LNCaP clone FGC (cell line): ENCODE measurements at regions not wholly inside any gene's neighbourhood (a gene's known extent, or its start where the extent isn't known, plus 50 kb on each side); places are given as distances from the start of the nearest gene placed in this dataset.
A peak's percentile ranks its signal among the peaks of the same experiment; 100 is the strongest.

Experiments
- DNase-seq: peaks from one replicate; pipeline ENCODE4 v3.0.0-alpha.2; 2011; ENCODE audit warnings: low read depth
- H3K4me3 ChIP-seq: 2 replicates; pipeline ENCODE4 v1.5.1; 2011; ENCODE audit warnings: mild to moderate bottlenecking, low read depth, low read length, control low read depth
- TF ChIP-seq, protein P1 (sequence below): IDR thresholded peaks from 2 replicates; pipeline ENCODE4 v1.5.1; 2012; ENCODE audit warnings: mild to moderate bottlenecking; ENCODE audit not compliant: control insufficient read depth, insufficient read depth; ENCODE audit errors: extremely low read depth

DNA sequence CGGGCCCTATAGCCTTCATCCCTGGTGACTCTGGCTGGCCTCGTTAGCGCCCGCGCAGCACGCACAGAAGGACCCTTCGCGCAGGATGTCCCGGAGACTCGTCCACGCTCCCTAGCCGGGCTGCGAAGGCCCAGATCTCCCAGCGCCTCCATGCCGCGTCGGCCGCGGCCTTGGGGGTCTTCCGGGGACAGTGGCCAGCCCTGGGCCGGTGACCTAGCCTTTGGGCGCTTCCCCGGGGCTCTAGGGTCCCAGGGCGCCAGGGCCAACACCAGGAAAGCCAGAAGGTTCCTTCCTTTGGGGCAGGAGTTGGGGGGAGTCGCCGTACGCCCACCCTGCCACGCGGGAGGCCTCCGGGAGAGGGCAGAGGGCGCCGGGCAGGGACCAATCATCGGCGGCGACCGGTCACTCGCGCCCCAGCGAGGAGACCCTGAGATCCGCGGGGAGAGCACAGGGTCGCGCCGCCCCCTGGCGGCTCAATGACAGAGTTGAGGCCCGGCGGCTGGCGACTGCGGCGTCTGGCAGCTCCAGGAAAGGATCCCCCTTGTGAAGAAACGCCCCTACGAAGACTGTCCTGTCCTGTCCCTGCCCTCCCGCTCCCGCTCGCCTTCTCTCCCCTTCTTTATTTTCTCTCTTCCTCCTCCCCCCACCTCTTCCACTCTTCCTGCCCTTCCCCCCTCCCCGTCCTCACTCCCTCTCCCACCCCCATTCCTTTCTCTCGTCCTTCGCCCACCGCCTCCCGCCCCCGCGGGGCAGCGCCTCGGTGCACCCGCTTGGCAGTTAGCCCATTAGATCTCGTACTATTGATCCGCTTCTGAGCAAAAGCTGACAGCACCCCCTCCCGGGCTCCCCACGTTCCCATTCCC is 62.3 kb upstream of the LBX1 start:
- no peak for DNase-seq

DNA sequence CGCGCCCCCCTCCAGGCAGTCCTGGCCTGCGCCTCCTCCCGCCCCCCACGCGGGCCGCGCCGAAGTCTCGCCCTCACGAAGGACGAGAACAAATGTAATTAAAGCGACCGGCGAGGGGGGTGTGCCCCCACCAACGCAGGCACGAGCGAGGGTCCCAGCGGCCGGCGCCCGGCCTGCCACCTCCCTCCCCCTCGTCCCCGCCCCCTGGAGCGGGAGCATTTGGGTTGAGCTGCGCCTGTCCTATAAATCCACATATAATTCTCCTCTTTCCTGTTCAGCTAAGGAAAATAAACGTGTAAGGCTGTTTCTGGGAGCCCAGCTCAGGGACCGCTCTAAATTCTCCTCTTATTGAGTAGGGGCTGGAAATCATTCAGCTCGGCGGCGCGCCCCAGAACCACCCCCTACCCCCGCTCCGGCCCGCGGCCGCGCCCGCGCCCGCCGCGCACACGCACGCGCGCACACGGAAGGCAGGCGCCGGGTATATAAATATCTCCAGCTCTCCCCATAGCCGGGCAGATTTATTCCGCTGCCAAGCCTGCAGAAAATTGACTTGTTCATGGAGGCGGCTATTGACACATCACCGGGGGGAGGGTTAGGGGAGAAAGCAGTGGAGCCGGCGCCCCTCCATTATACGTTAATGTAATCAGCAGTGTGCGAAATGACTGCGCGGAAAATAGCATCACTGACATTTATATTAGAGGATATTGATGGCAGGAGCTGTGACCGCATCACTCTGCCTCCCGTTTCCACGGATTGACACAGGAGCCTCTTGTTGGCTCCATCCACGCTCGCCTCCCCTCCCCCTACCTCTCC is 61.6 kb upstream of the BTRC start:
- peak overlapping the region; percentile 45 for H3K4me3 ChIP-seq
- TF ChIP-seq, protein P1, sequence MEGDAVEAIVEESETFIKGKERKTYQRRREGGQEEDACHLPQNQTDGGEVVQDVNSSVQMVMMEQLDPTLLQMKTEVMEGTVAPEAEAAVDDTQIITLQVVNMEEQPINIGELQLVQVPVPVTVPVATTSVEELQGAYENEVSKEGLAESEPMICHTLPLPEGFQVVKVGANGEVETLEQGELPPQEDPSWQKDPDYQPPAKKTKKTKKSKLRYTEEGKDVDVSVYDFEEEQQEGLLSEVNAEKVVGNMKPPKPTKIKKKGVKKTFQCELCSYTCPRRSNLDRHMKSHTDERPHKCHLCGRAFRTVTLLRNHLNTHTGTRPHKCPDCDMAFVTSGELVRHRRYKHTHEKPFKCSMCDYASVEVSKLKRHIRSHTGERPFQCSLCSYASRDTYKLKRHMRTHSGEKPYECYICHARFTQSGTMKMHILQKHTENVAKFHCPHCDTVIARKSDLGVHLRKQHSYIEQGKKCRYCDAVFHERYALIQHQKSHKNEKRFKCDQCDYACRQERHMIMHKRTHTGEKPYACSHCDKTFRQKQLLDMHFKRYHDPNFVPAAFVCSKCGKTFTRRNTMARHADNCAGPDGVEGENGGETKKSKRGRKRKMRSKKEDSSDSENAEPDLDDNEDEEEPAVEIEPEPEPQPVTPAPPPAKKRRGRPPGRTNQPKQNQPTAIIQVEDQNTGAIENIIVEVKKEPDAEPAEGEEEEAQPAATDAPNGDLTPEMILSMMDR: no peak
- DNase-seq: no peak

More for the DNA sequence above, 62.3 kb upstream of the LBX1 start:
- H3K4me3 ChIP-seq: peak overlapping the region; percentile 45
- TF ChIP-seq, protein P1: no peak

DNA sequence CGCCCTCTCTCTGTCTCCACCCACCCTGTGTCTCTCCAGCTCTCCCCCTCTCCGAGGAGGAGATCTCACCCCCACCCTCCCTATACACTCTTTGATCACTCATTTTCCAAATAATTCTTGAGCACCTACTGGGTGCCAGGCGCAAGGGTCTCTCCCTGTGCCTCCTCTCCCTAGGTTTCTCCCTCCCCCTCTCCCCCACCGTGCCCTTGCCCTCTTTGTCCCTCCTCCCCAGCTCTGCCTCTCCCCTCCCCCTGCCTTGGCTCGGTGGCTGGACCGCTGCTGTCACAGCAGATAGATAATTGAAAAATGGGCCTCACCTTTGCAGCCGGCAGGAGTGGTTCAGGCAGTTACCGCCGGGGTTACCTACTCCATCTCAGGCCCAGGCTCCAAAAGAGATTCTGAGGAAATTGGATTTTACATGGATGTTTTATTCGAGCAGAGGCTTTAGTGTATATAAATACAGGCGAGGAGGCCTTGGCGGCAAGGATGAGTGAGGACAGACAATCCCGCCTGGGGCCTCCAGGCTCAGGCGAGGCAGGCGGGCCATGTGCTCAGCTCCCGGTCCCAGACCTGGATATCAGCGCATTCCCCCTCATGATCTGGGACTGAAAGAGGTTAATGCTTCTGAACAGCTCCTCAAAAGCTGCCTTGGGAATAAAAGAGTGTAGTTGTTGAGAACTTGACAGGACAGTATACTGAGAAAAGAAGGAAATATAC is 60.8 kb upstream of the BTRC start:
- TF ChIP-seq, protein P1: no peak
- no peak for DNase-seq
- no peak overlapping the region for H3K4me3 ChIP-seq

DNA sequence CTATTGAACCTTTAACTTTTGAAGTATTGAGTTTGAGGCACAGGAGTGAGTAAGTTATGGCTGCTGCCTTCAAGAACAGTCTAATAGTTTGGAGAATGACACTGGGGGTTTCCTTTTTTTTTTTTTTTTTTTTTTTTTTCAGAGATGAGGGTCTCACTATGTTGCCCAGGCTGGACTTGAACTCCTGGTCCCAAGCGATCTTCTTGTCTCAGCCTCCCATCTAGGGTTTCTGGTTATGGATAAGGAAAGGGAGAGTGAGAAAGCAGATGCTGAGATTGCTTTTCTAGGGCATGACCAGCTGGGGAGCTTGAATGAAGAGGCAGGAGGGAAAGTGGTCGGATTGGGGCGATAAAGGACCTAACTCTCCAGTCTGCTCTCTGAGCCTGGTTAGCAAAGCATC is 59.9 kb upstream of the BTRC start:
- DNase-seq: no peak
- TF ChIP-seq, protein P1: no peak
- no peak overlapping the region for H3K4me3 ChIP-seq

DNA sequence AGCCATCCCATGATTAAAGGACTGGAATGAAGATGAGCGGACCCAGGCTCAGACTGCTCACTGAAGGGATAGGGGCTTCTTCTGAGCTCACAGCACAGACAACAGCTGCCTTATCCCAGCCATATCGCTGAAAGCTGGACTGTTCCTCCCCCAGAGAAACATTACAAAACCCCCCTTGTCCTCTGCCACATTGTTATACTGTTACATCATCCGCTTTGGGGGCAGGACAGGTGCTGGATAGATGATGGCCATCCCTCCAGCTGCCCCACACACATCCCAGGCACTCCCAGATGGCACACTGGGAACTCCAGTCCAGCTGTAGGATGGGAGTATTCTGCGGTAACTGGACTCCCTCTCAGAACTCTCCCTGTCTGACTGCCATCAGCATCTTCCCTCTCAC is 58.7 kb upstream of the BTRC start:
- no peak overlapping the region for H3K4me3 ChIP-seq
- TF ChIP-seq, protein P1: no peak
- DNase-seq: no peak

DNA sequence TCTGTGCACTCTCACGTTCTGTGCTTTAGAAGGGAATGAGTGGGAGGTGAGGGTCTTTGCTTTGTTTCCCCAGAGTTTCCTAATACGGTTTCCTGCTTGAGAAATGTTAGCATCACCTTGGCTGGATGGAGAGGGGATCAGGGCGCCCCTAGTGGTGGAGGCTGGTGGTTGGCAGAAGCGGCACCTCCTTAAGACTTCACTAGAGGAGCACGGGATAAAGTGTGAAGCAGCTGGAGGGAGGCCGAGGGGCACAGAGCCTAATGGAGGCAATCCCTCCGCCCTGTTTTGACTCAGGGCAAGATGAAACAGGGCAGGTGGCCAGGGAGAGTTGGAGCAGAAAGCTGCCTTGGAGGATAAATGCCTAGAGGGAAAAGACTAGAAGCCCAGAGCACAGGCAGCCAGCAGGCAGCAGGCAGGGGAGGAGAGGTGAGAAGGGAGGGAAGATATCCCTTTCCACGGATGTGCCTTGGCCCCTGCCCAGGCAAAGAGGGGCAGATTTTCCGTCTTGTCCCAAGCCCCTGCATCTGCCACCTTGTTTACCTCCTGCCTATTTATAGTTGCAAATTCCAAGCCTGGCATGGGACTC is 56.0 kb upstream of the BTRC start:
- no peak for DNase-seq
- TF ChIP-seq, protein P1: peak; percentile 60
- no peak overlapping the region for H3K4me3 ChIP-seq
